ENCODE measurements at regions not wholly inside any gene's neighbourhood (a gene's known extent, or its start where the extent isn't known, plus 50 kb on each side); places are given as distances from the start of the nearest gene placed in this dataset.

DNA sequence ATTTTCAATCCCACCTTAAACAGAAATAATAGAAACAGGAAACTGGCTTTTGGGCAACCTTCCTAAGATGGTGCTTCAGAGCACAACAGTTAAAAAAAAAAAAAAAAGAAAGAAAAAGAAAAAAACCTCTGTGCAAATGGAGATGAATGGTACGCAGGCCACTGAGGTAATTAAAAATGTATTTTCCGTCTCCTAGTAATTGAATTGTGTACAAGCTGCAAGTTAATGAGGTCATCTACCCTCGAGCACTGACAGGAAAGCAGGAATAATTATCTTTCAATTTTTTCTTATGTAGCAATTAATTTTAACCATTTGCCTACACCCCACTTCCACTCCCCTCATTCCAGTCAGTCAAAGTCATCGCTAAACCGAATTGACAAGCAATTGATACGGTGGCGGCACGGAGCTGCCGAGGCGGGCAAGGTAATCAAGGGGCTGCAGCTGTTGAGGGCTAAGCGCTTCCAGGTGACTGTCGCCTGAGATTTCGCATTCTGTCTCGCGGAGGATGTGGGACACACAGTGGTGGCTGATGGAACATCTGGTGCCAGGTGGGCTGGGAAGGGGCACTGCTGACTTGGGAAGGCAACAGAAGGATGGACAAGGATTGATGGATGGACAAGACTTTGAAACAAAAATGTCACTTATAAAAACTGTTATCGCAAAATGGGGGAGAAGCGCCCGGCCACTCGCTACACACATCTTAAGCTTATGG lies 109.4 kb downstream of the RCN1 start:
- Histone ChIP-seq H3K4me3 (ENCODE audit: control insufficient read depth in 2 of 3, extremely low read depth in 1 of 3, insufficient read depth in 2 of 3, low read depth in 1 of 3, low read length in 3 of 3) (no peak overlapping the region), H3K79me2 (ENCODE audit: control insufficient read depth, insufficient read depth, low read length) (no peaks in the 10 kb centered on the region), H2AFZ (ENCODE audit: control insufficient read depth, low read length) (no peak overlapping the region), H3K9ac (ENCODE audit: control insufficient read depth, extremely low read depth, insufficient read depth, low read length) (no peak overlapping the region), H4K20me1 (ENCODE audit: control insufficient read depth, extremely low read depth, insufficient read depth, low read length) (no peaks in the 10 kb centered on the region), H3K27me3 (ENCODE audit: control insufficient read depth, extremely low read depth, insufficient read depth, low read length) (no peaks in the 10 kb centered on the region), H3K27ac (ENCODE audit: control insufficient read depth, insufficient read depth, low read length) (no peak overlapping the region), H3K9me1 (ENCODE audit: control insufficient read depth, extremely low read depth, insufficient read depth, low read length) (no peaks in the 10 kb centered on the region), H3K4me1 (ENCODE audit: control insufficient read depth, extremely low read depth, insufficient read depth, low read length) (no peaks in the 10 kb centered on the region), H3K9me3 (ENCODE audit: control insufficient read depth, low read depth, low read length) (no peaks in the 10 kb centered on the region), H3K36me3 (ENCODE audit: control insufficient read depth in 2 of 2, extremely low read depth in 1 of 2, insufficient read depth in 2 of 2, low read length in 2 of 2) (no peaks in the 10 kb centered on the region), H3K4me2 (ENCODE audit: control insufficient read depth, extremely low read depth, insufficient read depth, low read depth, low read length) (no peak overlapping the region)
- TF ChIP-seq EZH2 (IDR thresholded peaks at IDR 0.05; ENCODE audit: low read length): no peak
- TF ChIP-seq, protein P1, sequence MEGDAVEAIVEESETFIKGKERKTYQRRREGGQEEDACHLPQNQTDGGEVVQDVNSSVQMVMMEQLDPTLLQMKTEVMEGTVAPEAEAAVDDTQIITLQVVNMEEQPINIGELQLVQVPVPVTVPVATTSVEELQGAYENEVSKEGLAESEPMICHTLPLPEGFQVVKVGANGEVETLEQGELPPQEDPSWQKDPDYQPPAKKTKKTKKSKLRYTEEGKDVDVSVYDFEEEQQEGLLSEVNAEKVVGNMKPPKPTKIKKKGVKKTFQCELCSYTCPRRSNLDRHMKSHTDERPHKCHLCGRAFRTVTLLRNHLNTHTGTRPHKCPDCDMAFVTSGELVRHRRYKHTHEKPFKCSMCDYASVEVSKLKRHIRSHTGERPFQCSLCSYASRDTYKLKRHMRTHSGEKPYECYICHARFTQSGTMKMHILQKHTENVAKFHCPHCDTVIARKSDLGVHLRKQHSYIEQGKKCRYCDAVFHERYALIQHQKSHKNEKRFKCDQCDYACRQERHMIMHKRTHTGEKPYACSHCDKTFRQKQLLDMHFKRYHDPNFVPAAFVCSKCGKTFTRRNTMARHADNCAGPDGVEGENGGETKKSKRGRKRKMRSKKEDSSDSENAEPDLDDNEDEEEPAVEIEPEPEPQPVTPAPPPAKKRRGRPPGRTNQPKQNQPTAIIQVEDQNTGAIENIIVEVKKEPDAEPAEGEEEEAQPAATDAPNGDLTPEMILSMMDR (optimal IDR thresholded peaks at IDR 0.05 in 1 of 3, IDR thresholded peaks at IDR 0.05 in 1 of 3, conservative IDR thresholded peaks at IDR 0.05 in 1 of 3; ENCODE audit: extremely low read depth in 1 of 3, insufficient read depth in 2 of 3, low read length in 3 of 3): no peak
- FAIRE-seq (no peak), DNase-seq (ENCODE audit: low read depth, low spot score) (no peak)
- dilution Hi-C loops (cut with MboI; ENCODE audit: extremely low pct_ligation_motif_present, low sequenced_read_pairs): no loop called here

DNA sequence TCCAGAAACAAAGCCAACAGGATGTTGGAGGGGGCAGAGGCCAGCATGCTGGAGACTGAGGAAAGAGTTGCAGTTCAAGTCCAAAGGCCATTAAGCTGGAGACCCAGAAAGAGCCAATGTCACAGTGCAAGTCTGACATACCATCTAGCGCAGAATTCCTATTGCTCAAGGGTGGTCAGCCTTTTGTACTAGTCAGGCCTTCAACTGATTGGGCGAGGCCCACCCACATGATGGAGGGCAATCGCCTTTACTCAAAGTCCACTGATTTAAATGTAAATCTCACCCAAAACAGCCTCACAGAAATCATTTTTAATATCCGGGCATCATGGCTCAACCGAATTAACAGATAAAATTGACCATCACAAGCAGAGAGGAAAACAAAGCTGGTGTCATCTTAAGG lies 113.9 kb downstream of the RCN1 start:
- no peaks in the 10 kb centered on the region for H3K27me3 ChIP-seq (ENCODE audit: control insufficient read depth, extremely low read depth, insufficient read depth, low read length)
- H3K36me3 ChIP-seq (ENCODE audit: control insufficient read depth in 2 of 2, extremely low read depth in 1 of 2, insufficient read depth in 2 of 2, low read length in 2 of 2): no peaks in the 10 kb centered on the region
- no peak overlapping the region for H3K27ac ChIP-seq (ENCODE audit: control insufficient read depth, insufficient read depth, low read length)
- H3K4me2 ChIP-seq (ENCODE audit: control insufficient read depth, extremely low read depth, insufficient read depth, low read depth, low read length): no peak overlapping the region
- dilution Hi-C loops (cut with MboI; ENCODE audit: extremely low pct_ligation_motif_present, low sequenced_read_pairs): no loop called here
- H2AFZ ChIP-seq (ENCODE audit: control insufficient read depth, low read length): no peak overlapping the region
- no peak for DNase-seq (ENCODE audit: low read depth, low spot score)
- no peak overlapping the region for H3K4me3 ChIP-seq (ENCODE audit: control insufficient read depth in 2 of 3, extremely low read depth in 1 of 3, insufficient read depth in 2 of 3, low read depth in 1 of 3, low read length in 3 of 3)
- FAIRE-seq: no peak
- H3K9ac ChIP-seq (ENCODE audit: control insufficient read depth, extremely low read depth, insufficient read depth, low read length): no peak overlapping the region
- no peaks in the 10 kb centered on the region for H4K20me1 ChIP-seq (ENCODE audit: control insufficient read depth, extremely low read depth, insufficient read depth, low read length)
- no peaks in the 10 kb centered on the region for H3K79me2 ChIP-seq (ENCODE audit: control insufficient read depth, insufficient read depth, low read length)
- H3K9me3 ChIP-seq (ENCODE audit: control insufficient read depth, low read depth, low read length): no peaks in the 10 kb centered on the region
- no peaks in the 10 kb centered on the region for H3K9me1 ChIP-seq (ENCODE audit: control insufficient read depth, extremely low read depth, insufficient read depth, low read length)
- TF ChIP-seq EZH2 (IDR thresholded peaks at IDR 0.05; ENCODE audit: low read length): no peak
- TF ChIP-seq, protein P1 (optimal IDR thresholded peaks at IDR 0.05 in 1 of 3, IDR thresholded peaks at IDR 0.05 in 1 of 3, conservative IDR thresholded peaks at IDR 0.05 in 1 of 3; ENCODE audit: extremely low read depth in 1 of 3, insufficient read depth in 2 of 3, low read length in 3 of 3): no peak
- no peaks in the 10 kb centered on the region for H3K4me1 ChIP-seq (ENCODE audit: control insufficient read depth, extremely low read depth, insufficient read depth, low read length)
